ENCODE measurements at regions not wholly inside any gene's neighbourhood (a gene's known extent, or its start where the extent isn't known, plus 50 kb on each side); places are given as distances from the start of the nearest gene placed in this dataset.
A peak's percentile ranks its signal among the peaks of the same experiment; 100 is the strongest.
"Not testable (repeated sequence)": the region's sequence is repeated elsewhere in the genome, so short reads cannot be mapped to it uniquely, and the experiment has no call there.

- no peak for DNase-seq
- Histone ChIP-seq H3K9me3 (ENCODE audit: control extremely low read depth in 1 of 5, control insufficient read depth in 4 of 5, insufficient read depth in 2 of 5, low read depth in 1 of 5, low read length in 4 of 5) (peaks cover 0 to 10% (median 3%) of the 10 kb centered on the region in 5 experiments), H3K27me3 (replicated peaks in 2 of 5; ENCODE audit: control insufficient read depth in 4 of 5, insufficient read depth in 5 of 5, low read length in 4 of 5) (no peaks in the 10 kb centered on the region), H3K27ac (ENCODE audit: insufficient read depth in 1 of 2, low read depth in 1 of 2, low read length in 2 of 2, poor library complexity in 1 of 2, severe bottlenecking in 2 of 2) (no peak overlapping the region), H3K36me3 (ENCODE audit: control insufficient read depth in 4 of 4, insufficient read depth in 4 of 4, low read length in 3 of 4) (no peaks in the 10 kb centered on the region), H3K4me3 (ENCODE audit: control insufficient read depth in 1 of 7, extremely low read depth in 1 of 7, insufficient read depth in 4 of 7, low read depth in 2 of 7, low read length in 6 of 7) (no peak overlapping the region), H3K4me1 (ENCODE audit: control extremely low read depth in 1 of 4, control insufficient read depth in 4 of 4, insufficient read depth in 4 of 4, low read length in 3 of 4) (no peaks in the 10 kb centered on the region)
- ChIA-PET POLR2A (no interaction called here), CTCF (no interaction called here)
- WGBS (ENCODE audit: insufficient coverage): over 99% methylated on average over 13 of the region's 31 CpGs
These were observed 118.3 kb upstream of the ANKRD30BL start for GRCh38 chr2:132279930-132280615.

- peaks cover 0 to 2% (median 0%) of the 10 kb centered on the region in 5 experiments for H3K27me3 ChIP-seq (replicated peaks in 2 of 5; ENCODE audit: control insufficient read depth in 4 of 5, insufficient read depth in 5 of 5, low read length in 4 of 5)
- no peaks in the 10 kb centered on the region for H3K4me1 ChIP-seq (ENCODE audit: control extremely low read depth in 1 of 4, control insufficient read depth in 4 of 4, insufficient read depth in 4 of 4, low read length in 3 of 4)
- H3K4me3 ChIP-seq (ENCODE audit: control insufficient read depth in 1 of 7, extremely low read depth in 1 of 7, insufficient read depth in 4 of 7, low read depth in 2 of 7, low read length in 6 of 7): no peak overlapping the region
- POLR2A ChIA-PET: no interaction called here
- 100% methylated on average over 4 of the region's 12 CpGs for WGBS (ENCODE audit: insufficient coverage)
- peak in 1 of 3 donors; percentile 7 for DNase-seq
- no peak overlapping the region for H3K27ac ChIP-seq (ENCODE audit: insufficient read depth in 1 of 2, low read depth in 1 of 2, low read length in 2 of 2, poor library complexity in 1 of 2, severe bottlenecking in 2 of 2)
- H3K9me3 ChIP-seq (ENCODE audit: control extremely low read depth in 1 of 5, control insufficient read depth in 4 of 5, insufficient read depth in 2 of 5, low read depth in 1 of 5, low read length in 4 of 5): peaks cover 0 to 10% (median 3%) of the 10 kb centered on the region in 5 experiments
- no peaks in the 10 kb centered on the region for H3K36me3 ChIP-seq (ENCODE audit: control insufficient read depth in 4 of 4, insufficient read depth in 4 of 4, low read length in 3 of 4)
- CTCF ChIA-PET: no interaction called here
These were observed 119.2 kb upstream of the ANKRD30BL start for GRCh38 chr2:132280912-132281311.

- peaks cover 0 to 10% (median 3%) of the 10 kb centered on the region in 5 experiments for H3K9me3 ChIP-seq (ENCODE audit: control extremely low read depth in 1 of 5, control insufficient read depth in 4 of 5, insufficient read depth in 2 of 5, low read depth in 1 of 5, low read length in 4 of 5)
- POLR2A ChIA-PET; H3K4me3 ChIP-seq (ENCODE audit: control insufficient read depth in 1 of 7, extremely low read depth in 1 of 7, insufficient read depth in 4 of 7, low read depth in 2 of 7, low read length in 6 of 7); H3K27me3 ChIP-seq (replicated peaks in 2 of 5; ENCODE audit: control insufficient read depth in 4 of 5, insufficient read depth in 5 of 5, low read length in 4 of 5); CTCF ChIA-PET; DNase-seq; H3K4me1 ChIP-seq (ENCODE audit: control extremely low read depth in 1 of 4, control insufficient read depth in 4 of 4, insufficient read depth in 4 of 4, low read length in 3 of 4); H3K36me3 ChIP-seq (ENCODE audit: control insufficient read depth in 4 of 4, insufficient read depth in 4 of 4, low read length in 3 of 4); H3K27ac ChIP-seq (ENCODE audit: insufficient read depth in 1 of 2, low read depth in 1 of 2, low read length in 2 of 2, poor library complexity in 1 of 2, severe bottlenecking in 2 of 2): not testable (repeated sequence)
- WGBS (ENCODE audit: insufficient coverage): 94% methylated on average over 5 of the region's 6 CpGs
These were observed 120.4 kb upstream of the ANKRD30BL start for GRCh38 chr2:132282104-132282503.

GRCh38 chr2:132282911-132283310 is 121.2 kb upstream of the ANKRD30BL start:
- no peak overlapping the region for H3K4me3 ChIP-seq (ENCODE audit: control insufficient read depth in 1 of 7, extremely low read depth in 1 of 7, insufficient read depth in 4 of 7, low read depth in 2 of 7, low read length in 6 of 7)
- no peaks in the 10 kb centered on the region for H3K4me1 ChIP-seq (ENCODE audit: control extremely low read depth in 1 of 4, control insufficient read depth in 4 of 4, insufficient read depth in 4 of 4, low read length in 3 of 4)
- POLR2A ChIA-PET: no interaction called here
- no peak overlapping the region for H3K27ac ChIP-seq (ENCODE audit: insufficient read depth in 1 of 2, low read depth in 1 of 2, low read length in 2 of 2, poor library complexity in 1 of 2, severe bottlenecking in 2 of 2)
- peaks cover 0 to 10% (median 4%) of the 10 kb centered on the region in 5 experiments for H3K9me3 ChIP-seq (ENCODE audit: control extremely low read depth in 1 of 5, control insufficient read depth in 4 of 5, insufficient read depth in 2 of 5, low read depth in 1 of 5, low read length in 4 of 5)
- peaks cover 0 to 4% (median 0%) of the 10 kb centered on the region in 5 experiments for H3K27me3 ChIP-seq (replicated peaks in 2 of 5; ENCODE audit: control insufficient read depth in 4 of 5, insufficient read depth in 5 of 5, low read length in 4 of 5)
- 95% methylated on average over 4 of the region's 9 CpGs for WGBS (ENCODE audit: insufficient coverage)
- CTCF ChIA-PET: no interaction called here
- DNase-seq: no peak
- no peaks in the 10 kb centered on the region for H3K36me3 ChIP-seq (ENCODE audit: control insufficient read depth in 4 of 4, insufficient read depth in 4 of 4, low read length in 3 of 4)

- H3K4me3 ChIP-seq (ENCODE audit: control insufficient read depth in 1 of 7, extremely low read depth in 1 of 7, insufficient read depth in 4 of 7, low read depth in 2 of 7, low read length in 6 of 7); H3K27ac ChIP-seq (ENCODE audit: insufficient read depth in 1 of 2, low read depth in 1 of 2, low read length in 2 of 2, poor library complexity in 1 of 2, severe bottlenecking in 2 of 2); CTCF ChIA-PET; POLR2A ChIA-PET; H3K27me3 ChIP-seq (replicated peaks in 2 of 5; ENCODE audit: control insufficient read depth in 4 of 5, insufficient read depth in 5 of 5, low read length in 4 of 5); H3K36me3 ChIP-seq (ENCODE audit: control insufficient read depth in 4 of 4, insufficient read depth in 4 of 4, low read length in 3 of 4); H3K4me1 ChIP-seq (ENCODE audit: control extremely low read depth in 1 of 4, control insufficient read depth in 4 of 4, insufficient read depth in 4 of 4, low read length in 3 of 4); DNase-seq; H3K9me3 ChIP-seq (ENCODE audit: control extremely low read depth in 1 of 5, control insufficient read depth in 4 of 5, insufficient read depth in 2 of 5, low read depth in 1 of 5, low read length in 4 of 5): not testable (repeated sequence)
- WGBS (ENCODE audit: insufficient coverage): 87% methylated on average over 4 of the region's 6 CpGs
These were observed 124.6 kb upstream of the ANKRD30BL start for GRCh38 chr2:132286289-132286911.

GRCh38 chr2:132287910-132288309 is 126.2 kb upstream of the ANKRD30BL start:
- CTCF ChIA-PET; H3K27ac ChIP-seq (ENCODE audit: insufficient read depth in 1 of 2, low read depth in 1 of 2, low read length in 2 of 2, poor library complexity in 1 of 2, severe bottlenecking in 2 of 2); POLR2A ChIA-PET; H3K4me3 ChIP-seq (ENCODE audit: control insufficient read depth in 1 of 7, extremely low read depth in 1 of 7, insufficient read depth in 4 of 7, low read depth in 2 of 7, low read length in 6 of 7); H3K36me3 ChIP-seq (ENCODE audit: control insufficient read depth in 4 of 4, insufficient read depth in 4 of 4, low read length in 3 of 4); H3K27me3 ChIP-seq (replicated peaks in 2 of 5; ENCODE audit: control insufficient read depth in 4 of 5, insufficient read depth in 5 of 5, low read length in 4 of 5); H3K4me1 ChIP-seq (ENCODE audit: control extremely low read depth in 1 of 4, control insufficient read depth in 4 of 4, insufficient read depth in 4 of 4, low read length in 3 of 4); H3K9me3 ChIP-seq (ENCODE audit: control extremely low read depth in 1 of 5, control insufficient read depth in 4 of 5, insufficient read depth in 2 of 5, low read depth in 1 of 5, low read length in 4 of 5): not testable (repeated sequence)
- WGBS (ENCODE audit: insufficient coverage): 93% methylated on average over 8 of the region's 8 CpGs
- peak in 1 of 3 donors; percentile 10 for DNase-seq

GRCh38 chr2:132289138-132289537 is 127.4 kb upstream of the ANKRD30BL start:
- CTCF ChIA-PET; H3K4me1 ChIP-seq (ENCODE audit: control extremely low read depth in 1 of 4, control insufficient read depth in 4 of 4, insufficient read depth in 4 of 4, low read length in 3 of 4); H3K27me3 ChIP-seq (replicated peaks in 2 of 5; ENCODE audit: control insufficient read depth in 4 of 5, insufficient read depth in 5 of 5, low read length in 4 of 5); H3K27ac ChIP-seq (ENCODE audit: insufficient read depth in 1 of 2, low read depth in 1 of 2, low read length in 2 of 2, poor library complexity in 1 of 2, severe bottlenecking in 2 of 2); H3K9me3 ChIP-seq (ENCODE audit: control extremely low read depth in 1 of 5, control insufficient read depth in 4 of 5, insufficient read depth in 2 of 5, low read depth in 1 of 5, low read length in 4 of 5); H3K36me3 ChIP-seq (ENCODE audit: control insufficient read depth in 4 of 4, insufficient read depth in 4 of 4, low read length in 3 of 4); H3K4me3 ChIP-seq (ENCODE audit: control insufficient read depth in 1 of 7, extremely low read depth in 1 of 7, insufficient read depth in 4 of 7, low read depth in 2 of 7, low read length in 6 of 7); POLR2A ChIA-PET: not testable (repeated sequence)
- DNase-seq: peak in 1 of 3 donors; percentile 1
- WGBS (ENCODE audit: insufficient coverage): 100% methylated on average over 3 of the region's 4 CpGs

Data from common myeloid progenitor, CD34-positive (primary cell).